HuH-7 (cell line): ENCODE measurements at regions not wholly inside any gene's neighbourhood (a gene's known extent, or its start where the extent isn't known, plus 50 kb on each side); places are given as distances from the start of the nearest gene placed in this dataset.
"Not testable (repeated sequence)": the region's sequence is repeated elsewhere in the genome, so short reads cannot be mapped to it uniquely, and the experiment has no call there.

Source experiments
- DNase-seq: peaks from one replicate; pipeline ENCODE4 v3.0.0; 2011; ENCODE audit warnings: low spot score

- DNase-seq, result no peak
These were observed 103.1 kb upstream of the PLEKHG1 start for GRCh38 chr6:150496629-150497028.

GRCh38 chr6:150499882-150500312 is 99.8 kb upstream of the PLEKHG1 start:
- DNase-seq, result no peak

DNA sequence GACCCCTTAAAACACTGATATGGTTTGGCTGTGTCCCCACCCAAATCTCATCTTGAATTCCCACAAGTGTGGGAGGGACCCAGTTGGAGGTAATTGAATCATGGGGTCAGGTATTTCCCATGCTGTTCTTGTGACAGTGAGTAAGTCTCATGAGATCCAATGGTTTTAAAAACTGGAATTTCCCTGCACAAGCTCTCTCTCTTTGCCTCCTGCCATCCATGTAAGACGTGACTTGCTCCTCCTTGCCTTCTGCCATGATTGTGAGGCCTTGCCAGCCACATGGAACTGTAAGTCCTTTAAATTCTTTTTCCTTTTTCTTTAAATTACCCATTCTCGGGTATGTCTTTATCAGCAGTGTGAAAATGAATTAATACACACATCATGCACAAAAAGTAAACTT is 99.1 kb upstream of the PLEKHG1 start:
- not testable (repeated sequence) for DNase-seq

DNA sequence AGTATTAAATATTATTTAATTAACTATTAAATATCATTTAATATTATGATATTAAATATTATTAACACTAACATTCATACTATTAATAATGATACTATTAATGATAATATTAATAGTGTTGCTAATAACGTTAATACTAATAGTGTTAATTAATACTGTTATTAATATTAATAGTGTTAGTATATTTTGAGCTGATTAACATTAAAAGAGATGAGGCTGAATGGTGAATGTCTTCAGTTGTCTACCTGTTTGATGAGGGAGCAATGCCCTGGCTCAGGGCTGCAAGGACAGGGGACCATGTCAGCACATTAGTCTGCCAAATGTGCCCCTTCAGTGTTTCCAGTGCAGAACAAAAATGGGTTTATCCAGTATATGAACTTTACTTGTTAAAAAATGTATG is 96.6 kb upstream of the PLEKHG1 start:
- no peak for DNase-seq

- no peak for DNase-seq
These were observed 95.9 kb upstream of the PLEKHG1 start for GRCh38 chr6:150503586-150504339.

DNA sequence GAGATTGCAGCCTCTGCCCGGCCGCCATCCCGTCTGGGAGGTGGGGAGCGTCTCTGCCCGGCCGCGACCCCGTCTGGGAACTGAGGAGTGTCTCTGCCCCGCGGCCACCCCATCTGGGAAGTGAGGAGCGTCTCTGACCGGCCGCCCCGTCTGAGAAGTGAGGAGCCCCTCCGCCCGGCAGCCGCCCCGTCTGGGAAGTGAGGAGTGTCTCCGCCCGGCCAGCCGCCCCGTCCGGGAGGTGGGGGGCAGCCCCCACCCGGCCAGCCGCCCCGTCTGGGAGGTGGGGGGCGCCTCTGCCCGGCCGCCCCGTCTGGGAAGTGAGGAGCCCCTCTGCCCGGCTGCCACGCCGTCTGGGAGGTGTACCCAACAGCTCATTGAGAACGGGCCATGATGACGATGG is 92.3 kb upstream of the PLEKHG1 start:
- not testable (repeated sequence) for DNase-seq

DNA sequence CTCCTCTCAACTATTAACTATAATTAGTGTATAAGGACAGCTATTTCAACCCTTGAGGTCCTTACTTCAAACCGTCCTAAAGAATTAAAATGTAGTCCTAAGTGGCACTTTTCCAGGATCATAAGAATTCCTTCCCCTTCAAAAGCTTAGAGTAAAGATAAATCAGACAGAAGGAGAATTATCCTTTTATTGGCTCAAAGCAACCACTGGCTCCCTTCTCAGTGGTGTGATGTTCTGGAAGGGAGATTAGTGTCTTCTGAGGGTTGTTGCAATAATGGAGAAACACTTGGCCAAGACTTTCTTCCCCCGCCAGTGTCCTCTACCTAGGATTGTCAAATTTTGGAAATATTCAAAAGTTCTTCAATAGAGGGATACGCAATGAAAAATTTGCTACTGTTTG is 89.1 kb upstream of the PLEKHG1 start:
- no peak for DNase-seq

DNA sequence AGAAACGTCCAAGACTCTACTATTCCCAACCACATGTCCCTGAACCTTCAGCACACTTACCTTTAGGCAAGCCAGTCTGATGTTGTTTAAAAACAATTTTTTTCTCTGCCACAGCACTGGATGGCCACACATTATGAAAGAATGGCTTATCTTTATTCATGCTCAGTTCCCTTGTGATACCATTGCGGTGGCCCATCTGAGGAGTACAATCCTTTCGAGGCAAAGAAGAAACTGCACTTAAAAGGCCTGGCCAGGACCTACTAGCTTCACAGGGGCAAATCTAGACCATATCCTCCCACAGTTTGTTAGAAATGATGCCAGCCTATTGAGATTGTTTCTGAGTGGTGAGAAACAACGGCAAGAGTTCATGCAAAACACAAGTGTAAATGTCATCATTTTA is 88.4 kb upstream of the PLEKHG1 start:
- DNase-seq, result no peak

GRCh38 chr6:150514806-150515380 is 84.8 kb upstream of the PLEKHG1 start:
- no peak for DNase-seq

- no peak for DNase-seq
These were observed 83.5 kb upstream of the PLEKHG1 start for GRCh38 chr6:150516199-150516598.

DNA sequence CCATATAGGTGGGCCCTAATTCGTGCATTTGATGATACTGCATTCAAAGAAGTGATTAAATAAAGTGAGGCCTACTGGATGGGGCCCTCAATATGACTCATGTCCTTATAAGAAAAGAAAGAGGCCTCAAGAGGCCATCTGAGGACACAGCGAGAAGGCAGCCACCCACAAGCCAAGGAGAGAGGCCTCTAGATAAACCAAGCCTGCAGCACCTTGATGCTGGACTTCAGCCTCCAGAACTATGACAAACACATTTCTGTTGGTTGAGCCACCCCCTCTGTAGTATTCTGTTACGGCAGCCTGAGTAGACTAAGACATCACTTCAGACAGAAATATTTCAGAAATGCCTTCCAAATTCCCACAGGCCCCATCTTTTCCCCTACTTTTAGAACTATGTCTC is 82.5 kb upstream of the PLEKHG1 start:
- no peak for DNase-seq

GRCh38 chr6:150521482-150521881 is 78.2 kb upstream of the PLEKHG1 start:
- no peak for DNase-seq

GRCh38 chr6:150523216-150523615 is 76.5 kb upstream of the PLEKHG1 start:
- not testable (repeated sequence) for DNase-seq

DNA sequence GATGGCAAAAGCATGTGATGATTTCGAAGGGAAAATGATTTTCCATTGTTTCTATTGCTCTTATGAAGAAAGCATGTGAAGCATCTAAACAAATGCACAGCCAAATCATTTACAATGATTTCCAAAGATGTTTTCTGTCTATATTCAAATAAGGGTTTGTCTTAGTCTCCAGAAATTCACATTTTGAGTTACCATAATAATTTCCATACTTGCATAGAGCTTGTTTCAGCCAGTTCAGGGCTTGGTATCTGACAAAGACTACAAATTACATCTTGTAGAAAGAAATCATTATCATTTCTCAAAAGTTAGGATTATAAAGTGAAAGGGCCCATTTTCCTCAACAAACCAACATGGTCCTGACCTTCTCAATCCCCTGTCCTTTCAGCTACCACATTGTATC is 74.4 kb upstream of the PLEKHG1 start:
- no peak for DNase-seq

- DNase-seq, result no peak
These were observed 72.6 kb upstream of the PLEKHG1 start for GRCh38 chr6:150527100-150527499.

DNA sequence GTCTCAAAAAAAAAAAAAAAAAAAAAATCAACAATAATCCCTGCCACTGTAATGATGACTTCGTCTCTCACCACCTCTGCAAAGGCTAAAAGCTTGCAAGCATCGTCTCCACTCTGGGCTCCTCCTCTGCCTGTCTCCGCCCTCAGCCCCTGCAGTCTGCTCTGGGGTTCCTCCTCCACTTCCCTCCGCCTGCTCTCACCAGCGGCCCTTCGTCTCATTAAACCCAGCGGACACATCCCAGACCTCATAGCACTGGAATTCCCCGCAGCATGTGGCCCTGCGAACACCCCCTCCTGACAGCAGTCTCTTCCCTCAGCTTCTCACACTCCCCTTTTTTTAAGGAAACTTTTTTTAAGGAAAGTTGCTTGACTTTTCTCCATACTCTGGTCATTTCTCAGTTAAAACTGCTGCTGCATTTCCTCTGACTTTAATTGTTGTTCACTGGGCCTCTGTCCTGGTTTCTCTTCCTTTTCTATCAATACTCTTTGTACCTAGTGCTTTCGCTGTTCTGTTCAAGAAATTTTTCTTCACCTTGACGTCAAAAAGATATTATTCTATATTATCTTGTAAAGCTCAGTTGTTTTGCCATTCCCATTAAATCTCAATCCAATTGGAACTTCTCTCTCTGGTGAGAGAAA is 70.9 kb upstream of the PLEKHG1 start:
- no peak for DNase-seq

GRCh38 chr6:150529646-150530045 is 70.0 kb upstream of the PLEKHG1 start:
- DNase-seq, result no peak

DNA sequence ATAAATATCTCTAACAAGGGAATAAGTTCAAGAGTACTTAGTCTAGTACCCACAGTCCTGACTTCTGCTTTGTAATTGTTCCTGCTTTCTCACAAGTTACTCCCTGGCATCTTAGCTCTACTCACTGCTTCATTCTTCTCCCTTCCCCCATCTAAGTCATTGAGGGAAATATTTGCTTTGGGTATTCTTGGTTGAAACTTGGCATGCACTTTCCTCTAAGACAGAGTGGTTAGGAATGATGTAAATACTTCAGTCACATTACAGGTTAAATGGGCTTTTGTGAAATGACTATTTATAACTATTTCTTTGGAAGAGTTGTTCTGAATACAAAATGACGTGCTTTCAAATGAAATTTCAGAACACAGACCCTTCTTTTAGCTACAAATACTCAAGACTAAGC is 67.7 kb upstream of the PLEKHG1 start:
- no peak for DNase-seq

- no peak for DNase-seq
These were observed 65.1 kb upstream of the PLEKHG1 start for GRCh38 chr6:150534553-150534952.

DNA sequence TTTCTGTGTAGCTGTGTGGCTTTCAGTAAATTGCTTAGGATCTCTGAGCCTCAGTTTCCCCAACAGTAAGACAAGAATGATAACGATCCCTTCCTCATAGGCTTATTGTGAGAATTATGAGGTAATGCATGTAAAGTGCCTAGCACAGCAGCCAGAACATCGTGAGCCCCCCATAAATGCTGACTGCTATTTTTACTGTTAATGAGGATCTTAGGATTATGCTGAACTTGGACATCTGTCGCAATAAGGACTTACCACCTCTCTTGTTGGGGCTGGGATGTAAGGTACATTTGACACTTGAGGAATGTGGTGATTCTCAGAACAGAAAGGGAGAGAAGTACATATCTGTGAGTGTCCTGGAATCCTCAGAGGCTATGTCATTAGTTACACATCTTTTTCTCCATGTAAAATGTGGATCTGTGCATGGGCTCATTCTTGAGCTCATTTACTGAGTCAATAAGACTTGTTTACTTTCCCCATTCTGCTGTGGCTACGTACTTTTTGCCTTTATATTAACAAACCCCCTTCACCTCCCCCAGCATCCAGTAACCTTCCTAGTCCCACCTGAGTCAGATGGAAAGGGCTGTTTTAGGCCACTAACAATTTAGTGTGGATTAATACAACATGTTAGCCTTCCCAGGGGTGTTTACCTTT is 64.4 kb upstream of the PLEKHG1 start:
- no peak for DNase-seq

DNA sequence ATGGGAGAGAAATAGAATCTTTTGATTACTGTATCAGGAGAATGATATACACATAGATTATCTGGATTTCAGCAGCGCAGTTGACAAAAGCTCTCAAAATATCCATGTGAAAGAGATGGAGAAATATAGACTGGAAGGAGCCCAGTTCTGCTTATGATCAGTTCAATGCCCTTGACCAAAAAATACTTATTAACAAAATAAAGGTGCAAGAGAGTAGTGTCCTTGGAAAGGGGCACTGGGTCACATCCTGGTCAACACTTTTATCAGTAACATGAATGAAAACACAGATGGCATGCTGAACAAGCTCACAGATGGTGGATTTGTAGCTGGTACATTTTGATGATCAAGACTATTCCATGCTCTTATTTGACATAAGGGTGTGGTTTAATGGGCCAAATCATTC is 63.9 kb upstream of the PLEKHG1 start:
- DNase-seq, result no peak

GRCh38 chr6:150536835-150537234 is 62.9 kb upstream of the PLEKHG1 start:
- no peak for DNase-seq

- DNase-seq, result no peak
These were observed 62.2 kb upstream of the PLEKHG1 start for GRCh38 chr6:150537491-150537890.
